Endothelial cell of umbilical vein (primary cell): ENCODE measurements at regions not wholly inside any gene's neighbourhood (a gene's known extent, or its start where the extent isn't known, plus 50 kb on each side); places are given as distances from the start of the nearest gene placed in this dataset.

ENCODE experiments used
- BruUV-seq: library from RNA; stranded (reverse); fragments of 400-500 nt; replicated peaks from 2 replicates; lab custom pipeline; 2021; lab: Mats Ljungman, UMichigan
- CTCF ChIA-PET: fragments of 300-600, 350-600 bp; sonication (Branson Sonifier 250); formaldehyde crosslinking; loops from one replicate; lab custom pipeline; 2021; ENCODE audit warnings: antibody characterized with exemption, inconsistent platforms; lab: Charles Lee
- POLR2A ChIA-PET: fragments of 300-600, 350-600 bp; sonication (Branson Sonifier 250); formaldehyde crosslinking; loops from one replicate; lab custom pipeline; 2021; ENCODE audit warnings: antibody characterized with exemption, inconsistent platforms; lab: Charles Lee
- DNase-seq: peaks from one replicate; pipeline ENCODE4 v3.0.0-alpha.2; 2011; ENCODE audit warnings: low read depth, low spot score
- FAIRE-seq: peaks from 2 replicates; lab custom pipeline; 2011; peaks lifted over from hg19 to GRCh38; lab: Jason Lieb, UNC
- H2AFZ ChIP-seq: 2 replicates; pipeline ENCODE4 v1.6.0; 2012; ENCODE audit warnings: low read depth, low read length, control low read depth, inconsistent platforms
- H3K27ac ChIP-seq: 2 replicates; pipeline ENCODE4 v1.5.1; 2011; ENCODE audit warnings: low read depth, mild to moderate bottlenecking, control low read depth, low read length, moderate library complexity; ENCODE audit not compliant: insufficient read depth
- H3K27me3 ChIP-seq, 2 experiments: 2 replicates each; pipeline versions ENCODE4 v1.6.0 to v1.6.1; 2011; ENCODE audit warnings: low read length in 2 of 2, mixed read lengths in 1 of 2; ENCODE audit not compliant: control insufficient read depth in 2 of 2, insufficient read depth in 2 of 2
- H3K36me3 ChIP-seq, 2 experiments: 2 replicates in 1 of 2; 3 replicates in 1 of 2; pipeline ENCODE4 v1.5.1; 2011; ENCODE audit warnings: low read length in 2 of 2, mild to moderate bottlenecking in 1 of 2, moderate library complexity in 1 of 2; ENCODE audit not compliant: control insufficient read depth in 2 of 2, insufficient read depth in 2 of 2; ENCODE audit errors: extremely low read depth in 1 of 2
- H3K4me1 ChIP-seq: 3 replicates; pipeline ENCODE4 v1.5.1; 2011; ENCODE audit warnings: mild to moderate bottlenecking, low read length; ENCODE audit not compliant: control insufficient read depth, insufficient read depth; ENCODE audit errors: extremely low read depth
- H3K4me2 ChIP-seq: 2 replicates; pipeline ENCODE4 v1.6.1; 2011; ENCODE audit warnings: low read length, control low read depth, mixed read lengths; ENCODE audit not compliant: insufficient read depth
- H3K4me3 ChIP-seq, 3 experiments: fragments of 200-600 bp in 1 of 3; sonication (generic), shearing (Covaris generic) in 1 of 3; replicated peaks in 1 of 3; 2 replicates each; pipeline ENCODE4 v1.5.1; 2011 to 2016; ENCODE audit warnings: control low read depth in 3 of 3, low read length in 3 of 3, mild to moderate bottlenecking in 2 of 3, inconsistent platforms in 1 of 3, low read depth in 1 of 3, moderate library complexity in 1 of 3; ENCODE audit not compliant: insufficient read depth in 1 of 3
- H3K79me2 ChIP-seq: 2 replicates; pipeline ENCODE4 v1.6.0; 2012; ENCODE audit warnings: low read length, inconsistent platforms; ENCODE audit not compliant: control insufficient read depth, insufficient read depth
- H3K9ac ChIP-seq: replicated peaks from 2 replicates; pipeline ENCODE3; 2011; ENCODE audit warnings: low read length, control low read depth; ENCODE audit not compliant: insufficient read depth; ENCODE audit errors: extremely low read depth
- H3K9me1 ChIP-seq: replicated peaks from 3 replicates; pipeline ENCODE4 v1.6.0; 2011; ENCODE audit warnings: mild to moderate bottlenecking, low read length; ENCODE audit not compliant: control insufficient read depth, insufficient read depth; ENCODE audit errors: extremely low read depth
- H3K9me3 ChIP-seq: replicated peaks from 2 replicates; pipeline ENCODE4 v1.5.1; 2012; ENCODE audit warnings: low read length, inconsistent platforms; ENCODE audit not compliant: control insufficient read depth, insufficient read depth
- H4K20me1 ChIP-seq: replicated peaks from 2 replicates; pipeline ENCODE3; 2011; ENCODE audit warnings: mild to moderate bottlenecking, low read length; ENCODE audit not compliant: control insufficient read depth, insufficient read depth; ENCODE audit errors: extremely low read depth
- CTCF ChIP-seq, 2 donors: IDR thresholded peaks; 1 replicate in 1 of 2; 2 replicates in 1 of 2; pipeline ENCODE4 v1.5.1; 2011; ENCODE audit warnings: low read length in 2 of 2, mild to moderate bottlenecking in 2 of 2, moderate library complexity in 2 of 2, control low read depth in 1 of 2, inconsistent platforms in 1 of 2, low read depth in 1 of 2; ENCODE audit not compliant: insufficient read depth in 1 of 2; ENCODE audit errors: extremely low read depth in 1 of 2
- EZH2 ChIP-seq: IDR thresholded peaks from 2 replicates; pipeline ENCODE4 v1.6.1; 2012; ENCODE audit warnings: borderline replicate concordance, low read depth, mild to moderate bottlenecking, moderate library complexity, low read length, inconsistent platforms; ENCODE audit not compliant: severe bottlenecking
- FOS ChIP-seq: IDR thresholded peaks from 2 replicates; pipeline ENCODE4 v1.6.1; 2011; ENCODE audit warnings: mild to moderate bottlenecking, low read length, moderate library complexity, borderline replicate concordance; ENCODE audit not compliant: insufficient read depth
- GATA2 ChIP-seq: IDR thresholded peaks from 2 replicates; pipeline ENCODE4 v1.7.0; 2011; ENCODE audit warnings: low read depth, mild to moderate bottlenecking, moderate library complexity, mixed read lengths, low read length; ENCODE audit not compliant: insufficient read length, insufficient read depth
- JUN ChIP-seq: IDR thresholded peaks from 2 replicates; pipeline ENCODE4 v1.6.1; 2011; ENCODE audit warnings: borderline replicate concordance, low read depth; ENCODE audit not compliant: insufficient read length, insufficient read depth
- MAX ChIP-seq: IDR thresholded peaks from 2 replicates; pipeline ENCODE4 v1.6.1; 2011; ENCODE audit not compliant: insufficient read depth, insufficient read length
- MYC ChIP-seq: IDR thresholded peaks from one replicate; pipeline ENCODE4 v1.6.1; 2011; ENCODE audit warnings: mild to moderate bottlenecking, low read depth, low read length
- POLR2A ChIP-seq: IDR thresholded peaks from 2 replicates; pipeline ENCODE4 v1.6.1; 2012; ENCODE audit warnings: low read depth, mild to moderate bottlenecking, control low read depth, low read length
- POLR2AphosphoS5 ChIP-seq: IDR thresholded peaks from 2 replicates; pipeline ENCODE4 v1.6.1; 2012; ENCODE audit warnings: low read depth, mild to moderate bottlenecking, control low read depth, low read length, moderate library complexity; ENCODE audit not compliant: insufficient read depth
- dilution Hi-C: fragments of 300-500 bp; cut with MboI; formaldehyde crosslinking; loops from one replicate; pipeline ENCODE4 v1.15.0; 2019; ENCODE audit warnings: low sequenced_read_pairs; ENCODE audit not compliant: extremely low pct_ligation_motif_present
- intact Hi-C: fragments of 100-400 bp; cut with micrococcal nuclease; formaldehyde crosslinking; loops from one replicate; pipeline ENCODE4 v1.10.0; 2022

- ChIA-PET CTCF (interaction anchor here (1.1 to 1.7 kb wide), 3 partner anchors 9 to 239 kb away, joined by 4 to 5 read pairs (median 5); no protein-coding TSS in a partner anchor), POLR2A (no interaction called here)
- no peak overlapping the region for H2AFZ ChIP-seq
- no peaks in the 10 kb centered on the region for H3K9me3 ChIP-seq
- peak overlapping the region; percentile 92 for H3K27ac ChIP-seq
- H3K79me2 ChIP-seq = peaks cover 95% of the 10 kb centered on the region
- no peak overlapping the region for H3K4me3 ChIP-seq
- H3K9ac ChIP-seq = peak overlapping the region; percentile 49
- FAIRE-seq (no peak), DNase-seq (no peak)
- no peaks in the 10 kb centered on the region for H3K9me1 ChIP-seq
- no peaks in the 10 kb centered on the region for H3K36me3 ChIP-seq
- H3K4me1 ChIP-seq = peaks cover 66% of the 10 kb centered on the region
- intact Hi-C loops = loop anchor here (1.0 kb wide), 4 partner anchors 8 to 135 kb away; no protein-coding TSS in a partner anchor
- TF ChIP-seq FOS (no peak), CTCF (IDR thresholded peaks at IDR 0.05; ENCODE audit: extremely low read depth in 1 of 2, insufficient read depth in 1 of 2, low read depth in 1 of 2, low read length in 2 of 2) (no peak), EZH2 (no peak), MAX (no peak), POLR2AphosphoS5 (no peak), MYC (no peak), POLR2A (no peak), JUN (no peak), GATA2 (no peak)
- BruUV-seq = TSS peak; percentile 84
- dilution Hi-C loops = loop anchor here (10.0 to 25.0 kb wide), 2 partner anchors 135 to 237 kb away; no protein-coding TSS in a partner anchor
- H4K20me1 ChIP-seq = peaks cover 3% of the 10 kb centered on the region
- H3K27me3 ChIP-seq = no peaks in the 10 kb centered on the region
- H3K4me2 ChIP-seq = peak overlapping the region; percentile 67
These were observed 67.8 kb upstream of the IFNE start for GRCh38 chr9:21549890-21550289.
